ENCODE measurements at regions not wholly inside any gene's neighbourhood (a gene's known extent, or its start where the extent isn't known, plus 50 kb on each side); places are given as distances from the start of the nearest gene placed in this dataset.

DNA sequence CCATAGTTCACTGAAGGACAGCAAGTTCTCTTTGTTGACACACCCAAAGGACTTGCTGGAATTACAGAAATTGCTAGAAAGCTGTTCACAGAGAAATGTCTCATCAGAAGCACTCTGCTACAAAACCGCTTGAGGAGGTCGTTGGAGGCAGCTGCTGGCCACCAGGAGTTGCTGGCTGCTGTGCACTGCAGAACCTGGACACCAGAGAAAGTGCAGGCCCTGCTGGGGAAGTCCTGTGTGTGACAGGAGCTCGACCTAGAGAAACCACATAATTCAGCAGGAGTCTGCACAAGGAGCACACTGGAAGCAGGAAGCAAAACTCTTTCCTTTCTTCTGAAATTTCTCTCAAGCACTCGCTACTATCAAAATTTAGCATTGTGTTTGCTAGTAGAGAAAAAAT lies 461.5 kb upstream of the GHITM start:
- DNase-seq, result no peak

DNA sequence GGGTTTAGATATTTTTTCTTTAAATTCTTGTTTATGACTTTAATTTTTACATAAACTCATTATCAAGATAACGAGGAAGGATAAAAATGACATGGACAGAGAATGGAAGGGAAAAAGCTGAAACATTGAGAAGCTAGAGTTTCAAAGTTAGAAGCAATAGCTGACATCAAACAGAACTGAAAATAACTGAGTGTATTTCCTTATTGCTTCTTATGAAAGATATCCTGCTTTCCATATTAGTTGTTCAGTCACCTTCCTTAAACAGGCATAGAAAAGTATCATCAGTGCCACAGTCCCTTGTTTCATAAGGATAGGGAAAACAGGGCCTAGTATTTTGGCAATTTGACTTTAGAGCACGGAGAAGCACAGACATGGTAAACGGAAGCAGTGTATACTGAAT lies 460.5 kb upstream of the GHITM start:
- no peak for DNase-seq

DNA sequence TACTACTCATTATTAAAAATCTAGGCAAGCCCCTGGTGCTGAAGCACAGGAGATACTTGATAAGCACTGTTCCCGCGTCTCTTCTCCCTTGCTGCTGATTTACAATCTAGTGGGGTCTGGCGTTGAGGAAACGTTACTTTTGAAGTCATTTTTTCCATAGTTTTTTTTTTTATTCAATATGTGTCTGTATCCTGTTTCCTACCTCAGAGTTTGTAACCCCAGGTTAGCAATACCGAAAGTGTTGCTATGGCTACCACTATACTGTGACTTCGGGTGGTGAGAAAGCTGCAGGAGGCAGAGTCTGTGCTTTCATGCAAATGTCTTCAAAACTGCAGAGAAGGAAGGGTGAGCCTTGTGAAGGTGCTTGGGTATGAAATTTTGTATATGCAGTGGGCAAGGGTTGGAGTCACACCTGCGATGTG lies 458.8 kb upstream of the GHITM start:
- no peak for DNase-seq

DNA sequence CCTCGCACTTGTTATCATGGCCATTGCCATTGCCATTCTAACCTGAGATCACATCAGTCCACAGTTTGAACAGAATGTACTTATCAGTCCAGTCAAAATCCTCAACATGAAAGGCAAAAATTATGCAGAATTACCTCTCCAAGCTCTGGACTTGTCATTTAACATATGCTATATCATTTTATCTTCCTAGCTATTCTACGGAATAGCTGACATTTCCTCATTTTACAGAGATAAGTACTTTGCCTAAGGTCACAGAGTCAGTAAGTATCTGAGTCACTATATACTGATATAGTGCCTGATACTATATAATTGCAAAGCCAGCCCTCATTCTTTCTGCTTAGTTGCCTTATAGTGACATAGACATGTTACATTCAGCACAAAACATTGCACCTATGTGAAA lies 456.9 kb upstream of the GHITM start:
- DNase-seq, result no peak

DNA sequence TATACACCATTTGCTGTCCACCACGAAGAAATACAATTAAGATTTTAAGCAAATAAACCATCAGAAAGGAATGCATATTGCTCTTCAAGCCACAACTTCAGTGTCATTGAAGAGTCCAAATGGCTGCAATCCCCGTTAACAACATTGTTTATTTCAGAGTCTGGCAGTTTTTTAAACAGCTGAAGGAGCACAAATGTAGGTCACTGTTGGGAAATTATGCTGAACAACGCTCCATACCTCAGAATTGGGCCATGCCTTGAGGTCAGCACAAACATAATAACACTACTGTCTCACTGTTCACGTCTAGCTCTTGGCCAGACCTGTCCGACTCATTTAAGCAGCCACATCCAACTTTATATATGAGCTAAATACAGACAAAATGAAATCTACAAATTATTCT lies 453.9 kb upstream of the GHITM start:
- no peak for DNase-seq

DNA sequence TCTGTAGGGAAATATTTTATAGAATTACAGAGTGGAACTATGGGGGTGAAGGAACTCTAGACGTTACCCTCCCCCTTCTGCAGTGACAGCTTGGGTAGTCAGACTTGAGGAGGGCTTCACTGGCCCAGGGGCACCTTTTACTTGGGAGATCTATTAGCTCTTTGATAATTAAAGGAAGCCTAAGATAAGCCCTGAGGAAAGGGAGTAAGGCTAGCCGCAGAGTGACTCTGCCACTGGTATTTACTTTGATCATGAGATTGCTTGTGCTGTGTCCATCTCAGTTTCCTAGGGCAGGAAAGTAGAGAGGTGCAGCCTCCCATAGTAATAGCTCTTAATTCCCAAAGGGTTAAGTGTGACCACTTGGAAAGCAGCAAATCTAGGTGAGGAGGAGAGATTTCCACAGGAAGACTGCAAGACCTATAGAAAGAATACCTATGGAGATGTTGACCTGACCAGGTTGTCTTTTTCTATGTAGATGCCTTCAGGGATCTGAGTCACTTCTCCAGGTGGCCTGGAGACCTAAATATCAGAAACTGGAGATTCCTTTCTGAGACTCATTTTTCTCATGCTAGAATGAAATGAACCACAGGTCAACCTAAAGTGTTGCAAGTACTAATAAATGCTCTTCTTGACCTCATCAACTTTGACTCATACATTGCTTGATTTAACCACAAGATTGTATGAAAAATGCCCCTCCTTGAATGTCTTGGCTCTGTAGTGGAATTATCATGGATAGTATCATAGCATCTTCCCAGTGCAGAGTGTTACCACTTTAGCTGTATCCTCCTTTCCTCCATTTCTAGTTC lies 447.3 kb upstream of the GHITM start:
- DNase-seq, result no peak

DNA sequence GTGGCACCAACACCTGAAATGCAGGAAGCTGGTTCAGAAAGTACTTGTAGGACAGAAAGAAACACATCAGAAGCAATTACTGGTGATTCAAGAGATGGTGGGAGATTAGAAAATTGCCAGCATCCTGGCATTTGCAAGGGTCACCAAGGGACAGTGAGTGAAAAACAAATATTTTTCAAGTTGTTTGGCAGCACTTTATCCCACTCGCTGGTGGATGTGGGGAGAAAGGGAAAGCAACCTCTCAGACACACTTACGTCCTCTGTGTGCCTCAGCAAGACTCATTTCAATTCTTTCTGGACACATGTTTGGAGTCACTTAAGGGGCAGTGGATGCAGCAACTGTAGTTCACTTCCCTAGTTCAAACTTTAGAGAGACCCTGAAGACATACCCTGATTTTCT lies 440.4 kb upstream of the GHITM start:
- no peak for DNase-seq

DNA sequence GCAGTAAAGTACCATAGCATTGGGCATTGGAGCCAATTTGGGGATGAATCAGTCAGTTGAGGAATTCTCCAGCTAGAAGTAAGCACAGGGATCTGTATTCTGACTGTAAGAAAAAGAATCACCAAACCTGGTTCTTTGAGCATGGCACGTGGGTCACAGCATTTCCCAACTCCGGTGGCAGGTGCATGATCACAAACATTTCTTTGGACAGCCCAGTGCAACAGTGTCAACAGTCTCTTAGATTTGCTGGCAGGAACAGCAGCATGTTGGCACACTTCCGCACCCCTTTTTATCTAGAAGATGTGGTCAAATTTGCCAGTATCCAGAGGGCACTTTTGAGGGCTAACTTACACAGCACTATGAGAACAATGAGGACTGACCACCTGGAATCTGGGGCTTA lies 437.5 kb upstream of the GHITM start:
- DNase-seq, result no peak

DNA sequence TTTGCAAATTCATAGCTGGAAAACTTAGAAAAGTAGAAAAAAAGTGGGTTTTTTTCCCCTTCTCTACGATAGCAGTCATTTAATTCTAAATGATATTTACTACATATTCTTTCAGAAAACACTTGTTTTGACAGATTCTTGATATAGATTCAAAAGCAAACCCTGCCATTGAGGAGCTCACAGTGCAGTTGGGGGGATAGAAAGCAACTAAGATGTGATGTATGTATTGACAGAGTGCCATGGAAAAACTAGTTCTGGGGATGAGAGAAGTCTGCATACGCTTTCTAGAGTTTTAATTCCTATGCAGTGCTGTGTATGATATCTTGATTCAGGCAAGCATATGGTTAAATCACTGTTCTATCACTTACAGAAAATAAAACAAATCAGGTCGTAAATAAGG lies 436.6 kb upstream of the GHITM start:
- DNase-seq, result no peak

DNA sequence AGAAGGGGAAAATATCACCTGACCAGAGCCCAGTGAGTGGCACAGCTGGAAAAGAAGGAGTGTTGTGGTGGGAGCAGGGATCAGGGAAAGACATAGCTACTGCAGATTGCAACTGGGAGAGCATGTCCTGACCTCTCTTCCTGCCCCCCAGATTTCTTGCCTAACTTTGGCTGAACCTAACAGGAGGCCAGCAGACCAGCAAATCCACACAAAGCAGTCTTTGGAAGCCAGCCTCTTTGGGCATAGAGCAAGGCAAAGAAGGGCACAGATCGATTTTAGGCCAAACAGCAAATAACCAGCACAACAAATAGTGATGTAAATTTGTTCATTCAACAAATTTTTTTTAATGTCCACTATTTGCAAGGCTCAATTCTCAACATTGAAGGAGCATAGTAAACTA lies 433.2 kb upstream of the GHITM start:
- DNase-seq, result no peak

DNA sequence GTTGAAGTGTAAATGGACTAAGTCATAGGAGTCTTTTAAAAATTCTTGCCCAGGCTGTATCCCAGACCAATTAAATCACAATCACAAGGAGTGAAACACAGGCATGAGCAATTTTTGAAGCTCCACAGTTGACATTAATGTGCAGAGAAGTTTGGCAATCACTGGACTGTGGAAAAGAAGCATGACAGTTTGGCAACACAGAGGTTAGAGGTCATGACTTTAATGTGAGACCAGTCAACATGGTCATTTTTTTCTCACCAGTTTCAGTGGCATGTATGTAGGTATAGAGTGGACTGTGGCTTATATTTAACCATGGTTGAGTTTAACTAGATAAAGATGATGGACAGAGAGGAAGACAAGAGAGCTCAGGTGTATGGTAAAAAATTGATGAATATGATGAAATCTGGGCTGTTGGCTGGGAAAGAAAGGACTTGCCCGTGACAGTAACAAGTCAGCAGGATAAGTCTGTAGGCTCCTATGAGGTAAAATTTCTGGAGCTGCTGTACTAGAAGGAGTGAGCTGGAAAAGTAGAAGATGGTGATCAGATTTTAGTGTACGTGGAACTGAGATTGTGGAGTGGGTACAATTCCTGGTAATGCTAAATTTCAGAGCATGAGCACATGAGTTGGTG lies 432.2 kb upstream of the GHITM start:
- no peak for DNase-seq

DNA sequence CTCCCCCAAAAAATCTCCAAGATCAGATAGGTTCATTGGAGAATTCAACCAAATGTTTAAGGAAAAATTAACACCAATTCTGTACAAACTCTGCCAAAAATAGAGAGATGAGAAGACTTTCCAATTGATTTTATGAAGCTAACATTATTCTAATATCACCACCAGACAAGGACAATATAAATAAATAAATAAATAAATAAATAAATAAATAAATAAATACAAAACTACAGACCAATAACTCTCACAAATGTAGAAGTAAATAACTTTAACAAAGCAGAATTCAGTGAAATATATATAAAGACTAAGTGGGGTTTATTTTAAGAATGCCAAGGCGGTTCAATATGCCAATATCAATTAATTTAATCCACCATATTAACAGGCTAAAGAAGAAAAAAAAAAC lies 425.9 kb upstream of the GHITM start:
- no peak for DNase-seq

DNA sequence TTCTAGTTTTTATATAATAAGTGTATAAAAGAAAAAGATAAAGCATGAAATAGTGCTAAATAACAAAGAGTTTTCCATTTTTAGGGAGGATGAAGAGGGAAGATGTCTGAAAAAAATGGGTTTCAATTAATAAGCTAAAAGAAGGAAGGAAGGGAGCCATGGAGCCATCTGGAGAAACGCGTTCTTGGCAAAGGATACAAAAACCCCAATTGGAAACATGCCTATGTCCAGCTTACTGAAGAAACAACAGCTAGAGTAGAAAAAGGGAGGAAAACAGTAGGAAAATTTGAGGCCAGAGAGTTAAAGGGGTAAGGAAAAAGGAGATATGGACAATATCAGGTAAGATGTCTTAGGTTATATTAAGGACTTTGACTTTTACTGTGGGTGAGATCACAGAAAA lies 416.2 kb upstream of the GHITM start:
- no peak for DNase-seq

DNA sequence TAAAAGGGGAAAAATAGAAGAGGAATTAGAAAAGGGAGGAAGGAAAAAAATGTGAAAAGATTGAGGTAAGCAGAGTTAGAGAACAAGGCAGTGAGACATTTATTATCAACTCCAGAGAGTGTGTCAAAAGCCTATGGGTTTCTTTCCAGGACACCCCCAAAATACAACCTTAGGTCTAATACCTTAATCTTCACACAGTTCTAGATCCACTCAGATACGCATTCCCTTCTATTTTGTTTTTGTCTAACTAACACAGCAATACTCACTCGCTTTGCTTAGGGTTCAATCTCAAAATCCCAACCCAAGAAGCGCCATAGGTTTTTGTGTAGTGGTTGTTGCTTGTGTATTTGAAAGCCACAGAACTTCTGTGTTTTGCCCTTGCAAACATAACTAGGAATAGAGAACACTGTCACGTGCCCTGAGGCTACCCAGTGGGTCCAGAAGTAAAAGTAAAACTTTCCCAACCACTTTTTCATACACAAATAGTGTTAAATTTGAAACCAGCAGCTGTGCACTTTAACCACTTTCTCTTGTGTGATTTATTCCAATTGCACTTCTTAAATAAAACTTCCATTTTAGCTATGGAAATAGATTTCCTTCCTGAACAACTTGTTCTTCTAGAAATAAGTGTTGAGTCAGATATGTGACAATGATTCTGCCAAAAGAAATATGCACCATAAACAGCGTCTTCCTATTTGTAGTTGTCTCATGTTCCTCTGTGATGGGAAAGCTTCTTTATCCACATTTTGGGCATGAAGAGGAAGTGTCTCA lies 414.7 kb upstream of the GHITM start:
- DNase-seq, result no peak

DNA sequence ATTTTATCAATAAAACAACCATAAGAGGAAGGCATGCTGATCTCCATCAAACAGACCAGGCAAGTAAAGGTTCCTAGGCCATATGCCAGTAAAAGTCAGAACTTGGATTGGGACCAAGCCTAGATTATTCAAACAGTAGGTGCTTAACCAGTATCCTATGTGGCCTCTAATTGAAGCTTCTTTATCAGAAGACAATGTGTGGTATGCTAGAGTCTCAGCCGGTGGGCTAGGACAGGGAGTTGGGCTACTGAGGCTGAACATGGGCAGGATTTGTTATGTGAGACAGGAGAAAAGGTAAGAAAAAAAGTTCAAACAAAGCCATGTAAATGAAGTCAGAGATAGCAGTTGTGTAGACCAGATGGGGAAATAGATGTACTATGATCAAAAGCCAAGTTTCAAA lies 413.7 kb upstream of the GHITM start:
- DNase-seq, result no peak

DNA sequence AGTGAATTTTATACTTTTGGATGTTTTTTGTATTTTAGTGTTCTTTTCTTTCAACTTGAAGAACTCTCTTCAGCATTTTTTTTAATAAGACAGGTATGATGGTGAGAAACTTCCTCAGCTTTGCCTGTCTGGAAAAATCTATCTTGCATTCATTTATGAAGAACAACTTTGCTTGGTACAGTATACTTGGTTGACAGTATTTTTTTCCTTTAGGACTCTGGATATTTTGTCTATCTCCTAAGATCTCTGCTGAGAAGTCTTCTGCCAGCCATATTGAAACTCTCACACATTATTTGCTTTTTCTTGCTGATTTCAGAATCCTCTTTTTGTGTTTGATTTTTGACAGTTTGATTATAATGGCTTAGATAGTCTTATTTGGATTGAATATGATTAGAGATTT lies 405.0 kb upstream of the GHITM start:
- no peak for DNase-seq

DNA sequence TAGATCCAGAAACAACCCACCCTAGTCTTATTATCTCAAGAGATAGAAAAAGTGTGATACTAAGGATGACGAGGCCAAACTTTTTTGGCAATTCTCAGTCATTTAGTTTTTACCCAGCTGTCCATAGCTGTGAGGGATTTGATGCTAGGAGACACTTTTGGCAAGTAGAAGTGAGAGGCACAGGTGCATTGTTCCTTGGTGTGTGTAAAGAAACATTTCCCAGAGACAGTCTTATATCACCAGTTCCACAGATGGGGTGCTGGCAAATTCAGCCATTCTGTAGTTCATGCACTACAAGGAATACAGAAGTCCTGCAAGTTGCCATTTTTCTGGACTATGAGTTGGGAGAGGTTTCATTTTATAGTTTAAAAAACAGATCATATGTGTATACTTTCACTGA lies 403.3 kb upstream of the GHITM start:
- DNase-seq, result no peak

DNA sequence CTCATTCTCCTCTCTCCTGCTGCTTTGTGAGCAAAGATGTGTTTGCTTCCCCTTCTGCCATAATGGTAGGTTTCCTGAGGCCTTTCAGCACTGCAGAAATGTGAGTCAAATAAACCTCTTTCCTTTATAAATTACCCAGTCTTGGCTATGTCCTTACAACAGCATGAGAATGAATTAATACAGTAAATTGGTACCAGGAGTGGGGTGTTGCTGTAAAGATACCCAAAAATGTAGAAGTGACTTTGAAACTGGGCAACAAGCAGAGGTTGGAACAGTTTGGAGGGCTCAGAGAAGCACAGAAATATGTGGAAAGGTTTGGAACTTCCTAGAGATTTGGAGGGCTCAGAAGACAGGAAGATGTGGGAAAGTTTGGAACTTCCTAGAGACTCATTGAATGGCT lies 388.7 kb upstream of the GHITM start:
- no peak for DNase-seq

DNA sequence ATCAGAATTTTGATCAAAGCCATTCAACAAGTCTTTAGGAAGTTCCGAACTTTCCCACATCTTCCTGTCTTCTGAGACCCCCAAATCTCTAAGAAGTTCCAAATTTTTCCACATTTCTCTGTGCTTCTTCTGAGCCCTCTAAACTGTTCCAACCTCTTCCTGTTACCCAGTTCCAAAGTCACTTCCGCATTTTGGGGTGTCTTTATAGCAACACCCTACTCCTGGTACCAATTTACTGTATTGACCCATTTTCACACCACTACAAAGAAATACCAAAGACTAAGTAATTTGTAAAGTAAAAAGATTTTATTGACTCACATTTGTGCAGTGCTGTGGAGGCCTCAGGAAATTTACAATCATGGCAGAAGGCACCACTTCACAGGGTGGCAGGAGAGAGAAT lies 385.8 kb upstream of the GHITM start:
- DNase-seq, result no peak

DNA sequence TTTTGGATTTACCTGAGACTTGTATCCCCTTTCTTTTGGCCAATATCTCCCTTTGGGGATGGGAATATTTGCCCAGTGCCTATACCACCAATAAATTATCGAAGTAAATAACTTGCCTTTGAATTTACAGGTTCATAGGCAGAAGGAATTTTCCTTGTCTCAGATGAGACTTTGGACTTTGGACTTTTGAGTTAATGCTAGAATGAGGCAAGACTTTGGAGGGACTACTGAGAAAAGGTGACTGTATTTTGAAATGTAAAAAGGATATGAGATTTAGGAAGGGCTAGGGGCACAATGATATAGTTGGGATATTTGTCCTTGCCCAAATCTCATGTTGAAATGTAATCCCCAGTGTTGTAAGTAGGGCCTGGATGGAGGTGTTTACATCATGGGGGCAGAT lies 384.5 kb upstream of the GHITM start:
- no peak for DNase-seq

DNA sequence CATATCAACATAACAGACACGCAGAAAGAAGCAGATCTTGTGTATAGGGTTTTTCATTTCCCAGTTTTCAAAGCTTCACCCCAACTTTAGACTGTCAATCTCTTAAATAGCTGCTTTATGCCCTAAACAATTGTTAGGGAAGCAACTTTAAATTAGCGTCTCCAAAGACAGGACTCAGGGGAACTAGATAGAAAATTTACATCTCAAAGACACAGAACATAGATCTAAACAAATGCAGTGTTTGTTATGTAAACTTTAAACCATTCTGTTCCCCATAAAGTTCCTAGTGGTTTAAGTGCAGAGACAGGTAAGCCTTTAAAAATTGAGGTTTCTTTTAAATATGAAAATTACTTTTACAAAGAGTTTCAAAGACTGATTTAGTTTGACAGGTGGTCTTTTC lies 379.2 kb upstream of the GHITM start:
- DNase-seq, result no peak

DNA sequence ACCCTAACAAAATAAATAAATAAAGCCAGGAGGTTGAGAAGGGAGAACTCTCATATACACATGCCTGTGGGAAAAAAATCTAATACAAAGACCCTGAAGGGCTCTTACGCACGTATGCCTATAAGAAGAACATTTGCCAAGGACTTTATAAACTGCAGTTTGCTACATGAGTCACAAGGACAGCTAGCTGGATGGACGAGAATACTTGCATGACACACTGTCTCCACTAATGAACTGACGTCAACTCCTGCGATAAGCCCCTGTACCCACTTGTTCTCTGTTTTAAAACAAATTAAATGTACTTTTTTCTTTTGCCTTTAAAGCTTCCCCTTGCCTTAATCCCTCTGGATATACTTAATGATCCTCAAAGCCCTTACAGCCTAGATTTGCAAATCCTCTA lies 374.6 kb upstream of the GHITM start:
- no peak for DNase-seq

DNA sequence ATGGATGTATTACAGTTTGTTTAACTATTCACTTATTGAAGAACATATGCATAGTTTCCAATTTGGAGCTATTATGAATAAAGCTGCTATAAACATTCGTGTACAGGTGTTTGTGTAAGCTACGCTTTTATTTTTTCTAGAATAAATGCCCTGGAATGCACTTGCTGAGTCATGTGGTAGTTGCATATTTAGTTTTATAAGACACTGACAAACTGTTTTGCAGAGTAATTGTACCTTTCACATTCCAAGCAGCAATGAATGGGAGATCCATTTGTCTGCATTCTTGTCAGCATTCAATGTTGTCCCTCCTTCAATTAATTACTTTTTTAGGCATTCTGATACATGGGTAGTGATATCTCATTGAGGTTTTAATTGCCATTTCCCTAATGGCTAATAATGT lies 373.6 kb upstream of the GHITM start:
- DNase-seq, result no peak

DNA sequence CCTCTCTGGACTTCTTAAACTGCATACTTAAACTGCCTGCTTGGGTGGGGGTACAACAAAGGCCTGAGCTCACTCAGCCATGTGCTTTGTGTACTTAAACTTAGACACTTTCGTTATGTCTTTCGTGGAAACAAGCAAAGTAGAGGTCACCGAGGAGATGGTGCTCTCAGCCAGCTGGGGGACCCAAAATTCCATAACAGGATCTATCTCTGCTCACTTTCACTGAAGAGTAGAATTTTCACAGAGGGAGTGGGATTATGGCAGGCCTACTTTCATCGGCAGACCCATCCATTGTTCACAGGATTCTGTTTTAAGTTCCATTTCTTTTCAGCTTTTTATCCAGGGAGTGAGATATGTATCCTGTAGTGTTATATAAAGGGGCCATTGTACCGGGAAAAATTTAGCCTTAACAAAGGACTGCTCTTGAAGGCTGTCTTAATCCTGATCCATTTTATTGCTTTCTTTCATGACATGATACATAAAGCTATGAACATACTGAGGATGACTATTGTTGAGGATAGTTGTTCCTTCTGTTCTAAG lies 370.0 kb upstream of the GHITM start:
- no peak for DNase-seq
